GM12864 (cell line): ENCODE measurements at regions not wholly inside any gene's neighbourhood (a gene's known extent, or its start where the extent isn't known, plus 50 kb on each side); places are given as distances from the start of the nearest gene placed in this dataset.
"Not testable (repeated sequence)": the region's sequence is repeated elsewhere in the genome, so short reads cannot be mapped to it uniquely, and the experiment has no call there.

Experiments
- DNase-seq: peaks from one replicate; pipeline ENCODE4 v3.0.0-alpha.2; 2011; ENCODE audit warnings: low read depth
- H3K4me3 ChIP-seq: 2 replicates; pipeline ENCODE4 v1.5.1; 2011; ENCODE audit warnings: mild to moderate bottlenecking, low read depth, low read length, control low read depth
- TF ChIP-seq, protein P1 (sequence below): IDR thresholded peaks from 2 replicates; pipeline ENCODE4 v1.5.1; 2011; ENCODE audit warnings: low read depth, mild to moderate bottlenecking, moderate library complexity, low read length, control low read depth, inconsistent platforms; ENCODE audit errors: missing control alignments

GRCh38 chr10:124320778-124321432, 97.8 kb downstream of the OAT start:
- TF ChIP-seq, protein P1, sequence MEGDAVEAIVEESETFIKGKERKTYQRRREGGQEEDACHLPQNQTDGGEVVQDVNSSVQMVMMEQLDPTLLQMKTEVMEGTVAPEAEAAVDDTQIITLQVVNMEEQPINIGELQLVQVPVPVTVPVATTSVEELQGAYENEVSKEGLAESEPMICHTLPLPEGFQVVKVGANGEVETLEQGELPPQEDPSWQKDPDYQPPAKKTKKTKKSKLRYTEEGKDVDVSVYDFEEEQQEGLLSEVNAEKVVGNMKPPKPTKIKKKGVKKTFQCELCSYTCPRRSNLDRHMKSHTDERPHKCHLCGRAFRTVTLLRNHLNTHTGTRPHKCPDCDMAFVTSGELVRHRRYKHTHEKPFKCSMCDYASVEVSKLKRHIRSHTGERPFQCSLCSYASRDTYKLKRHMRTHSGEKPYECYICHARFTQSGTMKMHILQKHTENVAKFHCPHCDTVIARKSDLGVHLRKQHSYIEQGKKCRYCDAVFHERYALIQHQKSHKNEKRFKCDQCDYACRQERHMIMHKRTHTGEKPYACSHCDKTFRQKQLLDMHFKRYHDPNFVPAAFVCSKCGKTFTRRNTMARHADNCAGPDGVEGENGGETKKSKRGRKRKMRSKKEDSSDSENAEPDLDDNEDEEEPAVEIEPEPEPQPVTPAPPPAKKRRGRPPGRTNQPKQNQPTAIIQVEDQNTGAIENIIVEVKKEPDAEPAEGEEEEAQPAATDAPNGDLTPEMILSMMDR, result no peak
- no peak for DNase-seq
- no peak overlapping the region for H3K4me3 ChIP-seq

GRCh38 chr10:124319926-124320391, 98.8 kb downstream of the OAT start:
- TF ChIP-seq, protein P1, result no peak
- DNase-seq, result no peak
- H3K4me3 ChIP-seq, result no peak overlapping the region

DNA sequence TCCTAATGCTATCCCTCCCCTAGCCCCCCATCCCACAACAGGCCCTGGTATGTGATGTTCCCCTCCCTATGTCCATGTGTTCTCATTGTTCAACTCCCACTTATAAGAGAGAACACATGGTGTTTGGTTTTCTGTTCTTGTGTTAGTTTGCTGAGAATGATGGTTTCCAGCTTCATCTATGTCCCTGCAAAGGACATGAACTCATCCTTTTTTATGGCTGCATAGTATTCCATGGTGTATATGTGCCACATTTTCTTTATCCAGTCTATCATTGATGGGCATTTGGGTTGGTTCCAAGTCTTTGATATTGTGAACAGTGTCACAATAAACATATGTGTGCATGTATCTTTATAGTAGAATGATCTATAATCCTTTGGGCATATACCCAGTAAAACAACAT, 99.2 kb downstream of the OAT start:
- not testable (repeated sequence) for DNase-seq, H3K4me3 ChIP-seq

DNA sequence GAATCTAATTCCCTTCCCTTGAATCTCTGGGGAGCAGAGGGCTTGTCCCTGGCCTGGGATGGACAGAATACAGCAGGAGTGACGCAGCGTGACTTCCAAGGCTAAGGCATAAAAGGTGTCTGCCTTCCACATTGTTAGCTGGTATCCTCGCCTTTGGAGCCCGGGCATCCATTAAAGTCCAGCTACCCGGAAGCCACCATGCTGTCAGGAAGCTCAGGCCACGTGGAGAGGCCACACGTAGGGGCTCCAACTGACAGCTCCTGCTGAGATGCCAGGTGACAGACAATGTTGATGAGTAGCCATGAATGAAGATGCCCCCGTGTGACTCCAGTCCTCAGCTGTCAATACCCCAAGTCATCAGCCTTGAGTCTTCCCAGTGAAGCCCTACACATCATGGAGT, 99.9 kb downstream of the OAT start:
- TF ChIP-seq, protein P1, result no peak
- H3K4me3 ChIP-seq, result no peak overlapping the region
- no peak for DNase-seq

GRCh38 chr10:124318076-124318475, 100.6 kb downstream of the OAT start:
- DNase-seq, result no peak
- TF ChIP-seq, protein P1, result no peak

DNA sequence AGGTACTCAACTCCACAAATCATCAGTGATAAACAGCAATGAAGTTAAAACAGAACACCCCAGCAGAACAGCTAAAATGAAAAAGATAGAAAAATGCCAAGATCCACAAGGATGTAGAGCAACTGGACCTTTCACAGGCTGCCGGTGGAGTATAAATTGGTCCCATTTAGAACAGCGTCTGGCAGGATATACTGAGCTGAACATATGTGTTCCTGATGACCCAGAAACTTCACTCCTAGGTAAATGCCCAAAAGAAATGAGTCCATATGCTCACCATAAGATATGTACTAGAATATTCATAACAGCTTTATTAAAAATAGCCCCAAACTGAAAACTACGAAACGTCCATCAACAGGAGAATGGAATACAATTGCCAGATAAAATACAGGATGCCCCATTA, 102.4 kb downstream of the OAT start:
- TF ChIP-seq, protein P1, result no peak
- DNase-seq, result no peak
- no peak overlapping the region for H3K4me3 ChIP-seq

More at GRCh38 chr10:124318076-124318475, 100.6 kb downstream of the OAT start:
- H3K4me3 ChIP-seq, result no peak overlapping the region

DNA sequence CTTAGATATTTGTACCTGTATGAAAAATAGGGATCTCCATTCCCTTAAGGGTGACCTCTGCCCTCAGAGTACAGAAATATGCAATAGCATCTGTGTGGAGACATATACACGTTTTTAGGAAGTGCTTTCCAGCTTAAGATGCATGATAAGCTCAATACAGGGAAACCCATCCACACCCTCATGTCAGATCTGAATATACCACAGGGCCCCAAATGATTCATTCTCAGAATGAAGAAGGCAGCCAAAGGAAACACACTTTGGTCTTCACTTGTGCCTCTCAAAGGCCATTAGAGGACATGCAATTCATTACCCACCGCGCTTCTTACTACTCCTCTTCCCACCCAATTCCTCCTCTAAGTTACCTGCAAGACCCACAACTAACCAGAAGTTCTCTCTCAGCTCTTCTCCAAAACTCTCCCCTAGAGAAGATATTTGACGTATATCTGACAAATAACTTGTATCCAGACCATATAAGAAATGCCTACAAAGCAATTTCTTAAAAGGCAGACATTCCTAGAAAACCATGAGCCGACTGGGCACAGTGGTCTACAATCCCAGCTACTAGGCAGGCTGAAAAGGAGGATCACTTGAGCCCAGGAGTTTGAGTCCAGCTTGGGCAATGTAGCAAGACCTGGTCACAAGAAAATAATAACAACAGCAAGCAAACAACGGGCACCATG, 103.0 kb downstream of the OAT start:
- no peak overlapping the region for H3K4me3 ChIP-seq
- TF ChIP-seq, protein P1, result no peak
- DNase-seq, result no peak
